ENCODE measurements at regions not wholly inside any gene's neighbourhood (a gene's known extent, or its start where the extent isn't known, plus 50 kb on each side); places are given as distances from the start of the nearest gene placed in this dataset.

DNA sequence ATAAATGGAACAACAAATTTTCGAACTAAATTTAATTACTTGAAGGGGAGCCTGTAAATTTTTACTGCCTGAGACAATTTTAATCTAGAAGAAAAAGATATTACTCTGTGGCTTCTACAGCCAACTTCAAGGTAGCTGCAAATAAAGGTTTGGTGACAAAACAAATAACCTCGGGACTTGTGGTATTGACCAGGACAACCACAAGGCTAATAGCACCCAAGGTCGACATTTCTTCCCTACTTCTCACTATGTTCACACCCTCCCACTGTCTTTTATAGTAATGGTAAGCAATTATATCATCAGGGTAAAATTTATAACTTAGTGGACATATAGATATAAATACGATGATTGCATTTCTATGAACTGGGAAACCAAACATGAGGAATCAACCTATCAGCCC lies 67.9 kb upstream of the SPINK5 start:
- TF ChIP-seq EZH2 (IDR thresholded peaks at IDR 0.05; ENCODE audit: low read length, unreplicated experiment) = no peak
- TF ChIP-seq, protein P1, sequence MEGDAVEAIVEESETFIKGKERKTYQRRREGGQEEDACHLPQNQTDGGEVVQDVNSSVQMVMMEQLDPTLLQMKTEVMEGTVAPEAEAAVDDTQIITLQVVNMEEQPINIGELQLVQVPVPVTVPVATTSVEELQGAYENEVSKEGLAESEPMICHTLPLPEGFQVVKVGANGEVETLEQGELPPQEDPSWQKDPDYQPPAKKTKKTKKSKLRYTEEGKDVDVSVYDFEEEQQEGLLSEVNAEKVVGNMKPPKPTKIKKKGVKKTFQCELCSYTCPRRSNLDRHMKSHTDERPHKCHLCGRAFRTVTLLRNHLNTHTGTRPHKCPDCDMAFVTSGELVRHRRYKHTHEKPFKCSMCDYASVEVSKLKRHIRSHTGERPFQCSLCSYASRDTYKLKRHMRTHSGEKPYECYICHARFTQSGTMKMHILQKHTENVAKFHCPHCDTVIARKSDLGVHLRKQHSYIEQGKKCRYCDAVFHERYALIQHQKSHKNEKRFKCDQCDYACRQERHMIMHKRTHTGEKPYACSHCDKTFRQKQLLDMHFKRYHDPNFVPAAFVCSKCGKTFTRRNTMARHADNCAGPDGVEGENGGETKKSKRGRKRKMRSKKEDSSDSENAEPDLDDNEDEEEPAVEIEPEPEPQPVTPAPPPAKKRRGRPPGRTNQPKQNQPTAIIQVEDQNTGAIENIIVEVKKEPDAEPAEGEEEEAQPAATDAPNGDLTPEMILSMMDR (conservative IDR thresholded peaks at IDR 0.05; ENCODE audit: low read depth, low read length) = no peak
